ENCODE measurements at regions not wholly inside any gene's neighbourhood (a gene's known extent, or its start where the extent isn't known, plus 50 kb on each side); places are given as distances from the start of the nearest gene placed in this dataset.

GRCh38 chr15:67892559-67893377 lies 52.9 kb upstream of the RNU6-1 start:
- TF ChIP-seq CTCF (IDR thresholded peaks at IDR 0.05) = no peak
- ATAC-seq (ENCODE audit: low FRiP score) (peak; percentile 73), DNase-seq (ENCODE audit: low spot score) (no peak)

GRCh38 chr15:67895237-67895636 lies 55.4 kb upstream of the RNU6-1 start:
- no peak for ATAC-seq (ENCODE audit: low FRiP score)
- DNase-seq (ENCODE audit: low spot score) = no peak
- TF ChIP-seq CTCF (IDR thresholded peaks at IDR 0.05) = no peak

- ATAC-seq (ENCODE audit: low FRiP score) (no peak), DNase-seq (ENCODE audit: low spot score) (no peak)
- no peak for TF ChIP-seq CTCF (IDR thresholded peaks at IDR 0.05)
Observed at GRCh38 chr15:67897646-67898339, 57.9 kb upstream of the RNU6-1 start.

- no peak for ATAC-seq (ENCODE audit: low FRiP score)
- no peak for TF ChIP-seq CTCF (IDR thresholded peaks at IDR 0.05)
Observed at GRCh38 chr15:67899596-67900283, 59.9 kb upstream of the RNU6-1 start.

GRCh38 chr15:67900621-67901147 lies 60.8 kb upstream of the RNU6-1 start:
- TF ChIP-seq CTCF (IDR thresholded peaks at IDR 0.05) = no peak
- DNase-seq (ENCODE audit: low spot score) = no peak
- no peak for ATAC-seq (ENCODE audit: low FRiP score)

More at GRCh38 chr15:67899596-67900283, 59.9 kb upstream of the RNU6-1 start:
- no peak for DNase-seq (ENCODE audit: low spot score)

GRCh38 chr15:67901922-67902321 lies 62.1 kb upstream of the RNU6-1 start:
- ATAC-seq (ENCODE audit: low FRiP score) (no peak), DNase-seq (ENCODE audit: low spot score) (no peak)
- TF ChIP-seq CTCF (IDR thresholded peaks at IDR 0.05) = no peak

All from omental fat pad (tissue), 3 donors.